Stimulated activated CD8-positive, alpha-beta memory T cell treated with anti-CD3 and anti-CD28 coated beads, Interleukin-7, amount 100 ng/mL, for 4 hours (primary cell): ENCODE measurements at regions not wholly inside any gene's neighbourhood (a gene's known extent, or its start where the extent isn't known, plus 50 kb on each side); places are given as distances from the start of the nearest gene placed in this dataset.

Source experiments
- DNase-seq, 2 donors: peaks; one replicate each; pipeline ENCODE4 v3.0.0-alpha.2; 2020; ENCODE audit warnings: low read depth in 2 of 2

GRCh38 chr1:47554082-47554481 is 116.2 kb downstream of the FOXD2 start:
- no peak for DNase-seq

GRCh38 chr1:47554901-47555300 is 117.1 kb downstream of the FOXD2 start:
- no peak for DNase-seq

GRCh38 chr1:47555306-47555705 is 117.5 kb downstream of the FOXD2 start:
- no peak for DNase-seq

DNA sequence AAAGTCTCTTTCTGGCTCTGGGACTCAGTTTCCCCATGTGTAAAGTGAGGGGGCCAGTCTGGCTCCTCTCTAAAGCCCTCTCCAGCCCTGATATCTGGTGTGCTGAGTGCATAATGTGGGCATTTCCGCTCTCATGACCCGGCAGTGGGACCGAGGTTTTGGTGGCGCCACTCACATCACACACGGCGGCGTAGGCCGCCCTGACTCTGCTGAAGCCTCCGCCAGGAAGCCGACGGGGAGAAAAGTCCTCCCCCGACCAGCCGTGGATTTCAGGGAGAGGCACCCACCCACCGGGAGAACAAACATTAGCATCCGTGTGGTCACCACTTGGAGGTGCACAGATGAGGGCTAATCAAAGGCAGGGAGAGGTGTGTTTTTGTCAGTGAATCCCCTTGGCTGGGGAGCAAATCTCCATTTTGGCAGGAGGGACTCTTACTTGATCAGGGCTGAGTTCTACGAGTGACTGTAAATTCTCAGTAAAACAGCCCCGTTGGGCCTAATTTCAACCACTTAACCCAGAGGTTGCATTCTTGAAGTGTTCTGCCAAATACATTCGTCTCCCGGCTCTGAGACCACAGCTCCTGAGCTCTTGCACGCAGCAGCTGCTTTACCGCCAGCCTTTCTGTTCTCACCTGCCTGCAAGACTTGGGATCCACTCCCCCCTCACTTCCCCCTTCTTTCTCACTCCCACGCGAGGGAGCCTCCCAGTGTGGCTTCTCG is 118.2 kb downstream of the FOXD2 start:
- DNase-seq, result no peak

DNA sequence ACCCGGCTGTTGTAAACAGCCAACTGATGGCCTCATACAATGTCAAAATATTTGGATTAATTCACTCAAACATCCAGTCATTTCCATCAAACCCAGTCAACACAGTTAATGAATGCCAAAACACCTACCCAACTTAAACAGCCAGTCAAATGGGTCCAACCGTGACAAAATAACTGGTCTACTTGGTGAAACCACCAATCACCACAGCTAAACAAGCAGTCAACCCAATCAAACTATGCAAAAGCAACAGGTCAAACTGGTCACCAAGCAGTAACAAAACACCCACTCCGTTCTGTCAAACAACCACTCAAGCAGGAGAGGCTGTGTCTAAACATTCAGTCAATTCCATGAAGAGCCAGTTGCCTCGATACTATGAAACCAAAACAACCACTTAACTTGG is 119.2 kb downstream of the FOXD2 start:
- no peak for DNase-seq

GRCh38 chr1:47558601-47559593 is 121.1 kb downstream of the FOXD2 start:
- no peak for DNase-seq

DNA sequence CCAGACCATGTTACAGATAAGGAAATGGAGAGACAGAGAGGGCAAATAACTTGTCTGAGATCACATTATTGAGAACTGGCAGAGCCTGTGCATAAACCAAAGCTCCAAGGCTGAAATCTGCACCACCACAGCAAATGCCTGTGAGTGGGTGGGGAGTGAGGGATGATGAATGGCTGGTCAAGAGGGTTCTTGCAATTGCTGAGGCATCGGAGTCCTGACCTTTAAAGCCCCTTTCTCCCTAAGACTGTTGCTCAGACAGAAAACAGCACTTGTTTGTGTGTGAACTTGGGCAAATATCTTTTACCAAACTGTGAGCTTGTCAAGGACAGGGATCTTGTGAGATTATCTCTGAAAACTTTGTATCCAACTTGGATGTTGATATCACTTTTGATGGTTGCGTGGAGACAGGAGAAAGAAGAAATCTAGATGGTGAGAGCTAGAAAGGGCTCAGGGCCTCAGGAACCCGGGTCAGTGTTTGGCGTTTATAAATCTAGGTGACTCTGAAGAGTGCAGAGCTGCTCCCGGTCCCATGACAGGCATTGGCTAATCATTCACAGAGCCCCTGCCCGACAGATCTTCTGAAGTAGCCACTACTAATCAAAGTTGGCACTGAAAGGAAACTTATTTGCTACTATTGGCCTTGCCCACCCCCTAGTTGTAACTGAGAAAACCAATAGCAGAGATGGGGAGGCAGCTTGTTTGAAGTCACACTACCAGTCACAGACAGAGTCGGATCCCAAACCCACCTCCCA is 122.3 kb downstream of the FOXD2 start:
- DNase-seq, result no peak

DNA sequence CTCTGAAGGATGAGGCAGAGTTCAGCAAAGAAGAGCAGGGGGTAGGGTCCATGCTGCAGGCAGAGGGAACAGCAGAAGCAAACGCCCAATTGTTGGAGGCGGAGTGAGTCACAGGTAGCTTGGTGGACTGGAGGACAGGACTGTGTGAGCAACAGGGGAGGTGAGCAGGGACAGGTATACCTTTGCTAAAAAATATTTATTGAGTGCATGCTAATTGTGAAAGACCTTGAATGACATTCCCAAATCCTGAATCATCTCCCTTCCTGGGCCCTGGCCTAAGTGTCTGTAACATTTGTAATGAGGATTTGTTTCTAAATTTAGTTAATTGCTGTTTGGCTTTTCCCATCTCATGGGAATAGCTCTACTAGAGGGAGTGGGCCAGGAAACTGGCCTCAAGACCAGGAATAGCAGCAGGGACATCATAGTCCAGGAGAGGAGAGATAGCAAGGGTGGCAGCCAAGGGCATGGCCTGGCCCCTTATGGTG is 123.7 kb downstream of the FOXD2 start:
- DNase-seq, result no peak

DNA sequence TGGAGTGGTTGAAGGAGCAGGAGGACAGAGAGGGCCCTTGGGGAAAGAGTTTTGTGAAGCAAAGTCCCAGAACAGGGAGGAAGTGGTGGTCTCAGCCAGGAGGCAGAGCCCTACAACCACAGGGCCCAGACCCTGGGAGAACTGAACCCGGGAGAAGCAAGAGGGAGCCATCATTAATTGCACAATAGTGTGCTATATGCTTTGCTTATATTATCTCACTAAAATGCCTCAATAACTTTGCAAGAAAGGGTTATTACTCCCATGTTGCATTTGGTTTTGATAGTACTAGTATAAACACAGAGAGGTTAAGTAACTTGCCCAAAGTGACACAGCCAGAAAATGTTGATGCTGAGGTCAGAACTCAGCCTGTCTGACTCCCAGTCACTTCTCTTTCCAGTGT is 124.3 kb downstream of the FOXD2 start:
- no peak for DNase-seq

- DNase-seq, result no peak
Measured at GRCh38 chr1:47562799-47563198, 125.0 kb downstream of the FOXD2 start.

DNA sequence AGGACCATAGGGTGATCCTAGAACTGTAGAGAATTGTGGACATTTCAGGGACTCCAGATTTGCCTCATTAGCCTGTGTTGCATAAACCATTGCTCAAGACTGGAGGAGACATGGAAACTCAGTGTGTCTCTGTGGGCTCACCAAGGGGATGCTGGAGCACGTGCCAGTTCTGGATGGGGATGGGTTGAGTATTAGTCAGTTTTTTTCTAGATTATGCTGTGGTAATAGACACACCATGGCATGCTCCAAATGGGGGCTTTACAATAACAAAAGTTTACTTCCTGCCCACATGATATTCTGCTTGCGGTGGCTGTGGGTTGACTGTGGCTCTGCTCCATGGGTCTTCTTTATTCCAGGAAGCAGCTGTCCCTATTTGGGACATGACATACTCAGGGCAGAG is 125.4 kb downstream of the FOXD2 start:
- DNase-seq, result no peak

DNA sequence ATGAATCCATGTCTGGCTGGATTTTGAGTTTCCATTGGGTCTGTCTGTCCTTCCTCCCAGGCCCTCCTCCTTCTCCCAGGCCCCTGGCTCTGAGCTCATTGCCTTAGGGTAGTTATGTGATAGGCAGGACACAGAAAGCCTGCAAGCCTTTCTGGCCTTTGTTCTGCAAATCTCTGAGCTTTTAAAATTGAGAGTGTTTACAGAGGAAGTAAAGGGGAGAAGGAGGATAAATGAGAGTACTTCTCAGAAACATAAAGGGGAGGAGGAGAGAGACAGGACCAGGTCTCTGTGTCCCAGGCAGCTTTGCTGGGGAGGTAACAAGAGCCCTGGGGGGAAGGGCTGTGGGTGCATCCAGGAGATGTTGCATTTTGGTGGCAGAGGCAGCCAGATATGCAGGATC is 126.7 kb downstream of the FOXD2 start:
- no peak for DNase-seq

DNA sequence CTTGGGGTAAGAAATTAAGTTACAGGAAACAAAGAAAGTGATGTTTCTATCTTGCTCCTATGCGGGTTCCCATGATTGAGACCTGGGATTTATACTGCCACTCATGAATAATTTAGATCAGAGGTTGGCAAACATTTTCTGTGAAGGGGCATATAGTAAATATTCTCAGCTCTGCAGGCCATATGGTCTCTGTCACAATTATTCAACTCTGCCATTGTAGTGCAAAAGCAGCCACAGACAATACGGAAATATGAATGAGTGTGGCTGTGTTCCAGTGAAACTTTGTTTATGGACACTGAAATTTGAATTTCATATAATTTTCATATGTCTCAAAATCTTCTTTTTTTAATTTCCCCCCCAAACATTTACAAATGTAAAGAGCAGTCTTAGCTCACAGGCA is 127.2 kb downstream of the FOXD2 start:
- no peak for DNase-seq

- no peak for DNase-seq
Measured at GRCh38 chr1:47565676-47566075, 127.8 kb downstream of the FOXD2 start.

DNA sequence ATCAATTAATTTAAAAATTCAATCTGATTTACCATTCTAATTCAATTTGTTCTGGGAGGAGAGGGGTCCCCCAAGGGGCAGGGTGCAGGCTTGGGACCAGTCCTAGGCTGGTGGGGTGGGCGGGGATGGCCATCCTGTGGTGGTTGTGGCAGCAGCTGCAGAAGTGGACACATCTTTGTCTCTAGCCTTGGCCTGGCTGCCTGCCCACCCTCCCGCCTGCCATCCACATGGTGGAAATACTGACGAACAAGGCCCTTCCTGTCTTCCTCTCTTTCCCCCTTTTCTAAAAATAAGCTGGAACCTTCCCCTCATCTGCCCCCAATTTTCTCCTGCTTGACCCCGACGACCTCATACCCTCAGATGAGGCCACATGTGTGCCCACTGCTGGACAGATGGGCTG is 130.9 kb downstream of the FOXD2 start:
- DNase-seq, result no peak

DNA sequence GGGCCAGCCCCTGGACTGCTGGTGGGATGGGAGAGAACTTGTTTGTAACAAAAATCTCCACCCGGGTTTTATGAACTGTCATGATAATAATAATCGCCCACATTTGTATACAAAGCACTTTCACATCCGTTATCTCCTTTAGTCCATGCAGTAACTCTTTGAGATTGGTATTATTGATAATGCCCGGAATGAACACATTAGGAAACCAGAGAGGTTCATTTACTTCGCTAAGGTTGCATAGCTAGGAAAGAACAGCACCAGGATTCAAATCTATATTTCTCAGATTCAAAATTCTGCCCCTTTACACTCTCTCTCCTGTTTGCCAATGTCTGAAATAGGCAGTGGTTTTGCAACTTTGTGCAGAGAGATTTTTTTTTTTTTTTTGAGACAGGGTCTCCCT is 131.4 kb downstream of the FOXD2 start:
- DNase-seq, result no peak

DNA sequence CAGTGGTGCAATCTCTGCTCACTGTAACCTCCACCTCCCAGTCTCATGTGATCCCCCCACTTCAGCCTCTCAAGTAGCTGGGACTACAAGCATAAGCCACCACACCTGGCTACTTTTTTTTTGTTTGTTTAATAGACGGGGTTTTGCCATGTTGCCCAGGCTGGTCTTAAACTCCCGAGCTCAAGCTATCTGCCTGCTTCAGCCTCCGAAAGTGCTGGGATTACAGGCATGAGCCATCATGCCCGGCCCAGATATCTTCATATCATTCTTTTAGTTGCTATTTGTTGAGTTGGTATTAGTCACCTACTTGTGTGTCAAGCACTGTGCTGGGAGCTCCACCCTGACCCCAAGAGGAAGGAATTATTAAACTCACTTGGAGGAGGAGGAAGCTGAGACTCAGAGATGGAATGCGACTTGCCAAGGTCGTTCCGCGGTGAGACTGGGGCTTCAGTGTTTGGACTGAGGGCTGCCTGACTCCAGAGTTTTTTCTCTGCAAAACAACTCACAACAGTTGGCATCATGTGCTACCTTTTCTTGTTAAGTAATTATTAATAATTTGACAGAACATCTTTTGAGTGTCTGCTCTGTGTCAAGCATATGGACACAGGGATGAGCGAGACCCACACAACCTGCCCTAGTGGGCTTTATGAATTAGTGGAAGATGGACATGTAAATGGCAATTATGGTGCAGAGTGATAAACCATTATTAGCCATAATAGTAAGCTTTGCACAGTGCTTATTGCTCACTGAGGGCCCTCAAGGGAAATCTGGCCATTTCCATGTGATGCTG is 132.0 kb downstream of the FOXD2 start:
- DNase-seq, result no peak

- DNase-seq, result no peak
Measured at GRCh38 chr1:47571161-47571560, 133.3 kb downstream of the FOXD2 start.

DNA sequence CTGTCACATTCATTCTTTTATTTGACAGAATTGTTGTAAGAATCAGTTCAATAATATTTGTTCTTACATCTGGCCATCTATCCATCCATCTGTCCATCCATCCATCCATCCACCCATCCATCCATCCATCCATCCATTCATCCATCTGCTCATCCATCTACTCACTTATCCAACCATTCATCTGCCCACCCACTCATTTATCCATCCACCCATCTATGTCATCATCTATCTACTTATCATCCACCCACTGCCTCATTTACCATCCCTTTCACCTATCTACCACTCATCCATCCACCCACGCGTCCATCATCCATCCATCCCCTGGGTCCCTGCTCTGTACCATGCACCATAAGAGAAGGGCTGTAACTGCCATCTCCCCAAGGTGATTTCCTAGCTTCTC is 134.1 kb downstream of the FOXD2 start:
- no peak for DNase-seq

- DNase-seq, result no peak
Measured at GRCh38 chr1:47572731-47573430, 135.0 kb downstream of the FOXD2 start.
